GM12892 (cell line): ENCODE measurements at regions not wholly inside any gene's neighbourhood (a gene's known extent, or its start where the extent isn't known, plus 50 kb on each side); places are given as distances from the start of the nearest gene placed in this dataset.

Source experiments
- DNase-seq: peaks from one replicate; pipeline ENCODE4 v3.0.0; 2011; ENCODE audit not compliant: insufficient read length
- FAIRE-seq: peaks from 2 replicates; lab custom pipeline; 2011; peaks lifted over from hg19 to GRCh38; lab: Jason Lieb, UNC
- POLR2A ChIP-seq: IDR thresholded peaks from 2 replicates; pipeline ENCODE4 v1.6.1; 2011; ENCODE audit warnings: low read depth, low read length, control low read depth
- POLR2AphosphoS5 ChIP-seq: IDR thresholded peaks from 2 replicates; pipeline ENCODE4 v1.6.1; 2011; ENCODE audit warnings: low read depth, low read length, control low read depth
- TAF1 ChIP-seq: IDR thresholded peaks from 2 replicates; pipeline ENCODE4 v1.6.1; 2011; ENCODE audit warnings: low read depth, mild to moderate bottlenecking, control low read depth, low read length, borderline replicate concordance

- TF ChIP-seq TAF1 (no peak), POLR2A (no peak), POLR2AphosphoS5 (no peak)
- no peak for FAIRE-seq
- no peak for DNase-seq
These were observed 506.1 kb downstream of the BRD1 start for GRCh38 chr22:49321477-49322055.

DNA sequence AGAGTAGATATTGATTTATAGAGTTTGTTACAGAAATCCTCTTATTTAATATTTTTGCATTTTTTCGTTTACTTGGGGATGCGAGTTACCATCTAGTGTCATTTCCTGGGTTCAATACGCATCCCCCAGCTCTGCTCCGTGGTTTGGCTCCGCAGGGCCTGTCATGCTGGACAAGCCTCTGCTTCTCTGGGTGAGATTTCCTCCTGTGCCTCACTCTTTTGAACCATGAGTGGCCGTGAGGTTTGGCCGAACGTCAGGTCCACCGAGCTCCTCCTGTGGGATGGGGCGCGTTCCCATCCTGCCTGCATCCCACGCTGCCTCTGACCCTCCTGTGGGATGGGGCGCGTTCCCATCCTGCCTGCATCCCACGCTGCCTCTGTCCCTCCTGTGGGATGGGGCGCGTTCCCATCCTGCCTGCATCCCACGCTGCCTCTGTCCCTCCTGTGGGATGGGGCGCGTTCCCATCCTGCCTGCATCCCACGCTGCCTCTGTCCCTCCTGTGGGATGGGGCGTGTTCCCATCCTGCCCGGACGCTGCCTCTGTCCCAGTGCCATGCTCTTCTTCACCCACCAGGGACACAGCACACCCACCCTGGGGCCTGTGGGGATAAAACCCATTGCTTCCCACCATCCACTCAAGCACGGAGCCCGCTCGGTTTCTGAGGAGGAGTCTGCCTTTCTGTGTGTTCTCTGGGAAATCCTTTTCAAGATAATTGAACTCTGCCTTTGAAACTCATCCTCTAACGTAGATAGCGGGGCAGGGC lies 506.8 kb downstream of the BRD1 start:
- DNase-seq, result no peak
- FAIRE-seq, result no peak
- no peak for TF ChIP-seq POLR2A
- no peak for TF ChIP-seq POLR2AphosphoS5
- TF ChIP-seq TAF1, result no peak

- no peak for TF ChIP-seq POLR2AphosphoS5
- TF ChIP-seq POLR2A, result no peak
- no peak for TF ChIP-seq TAF1
- no peak for FAIRE-seq
- DNase-seq, result no peak
These were observed 510.3 kb downstream of the BRD1 start for GRCh38 chr22:49317369-49317768.

- TF ChIP-seq POLR2AphosphoS5 (no peak), TAF1 (no peak), POLR2A (no peak)
- DNase-seq (no peak), FAIRE-seq (no peak)
These were observed 515.1 kb downstream of the BRD1 start for GRCh38 chr22:49312601-49313000.

DNA sequence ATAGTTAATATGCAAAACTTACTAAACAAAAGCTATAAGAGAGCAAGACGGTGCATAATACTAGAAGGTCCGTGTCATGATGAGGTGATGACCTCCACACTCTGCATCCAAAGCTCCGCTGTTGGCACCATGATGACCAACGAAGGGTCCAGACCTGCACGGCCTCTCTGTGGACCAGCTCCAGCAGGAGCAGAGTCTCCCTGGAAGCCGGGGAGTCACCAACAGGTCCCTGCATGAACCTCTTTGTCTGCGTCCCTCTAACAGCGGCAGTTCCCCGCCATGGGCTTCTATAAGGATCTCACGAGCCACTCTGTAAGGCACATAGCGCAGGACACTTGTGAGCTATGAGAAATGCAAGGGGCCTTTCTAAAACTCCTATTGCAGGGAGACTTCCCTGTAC lies 517.3 kb downstream of the BRD1 start:
- DNase-seq (no peak), FAIRE-seq (no peak)
- TF ChIP-seq TAF1, result no peak
- no peak for TF ChIP-seq POLR2A
- TF ChIP-seq POLR2AphosphoS5, result no peak

DNA sequence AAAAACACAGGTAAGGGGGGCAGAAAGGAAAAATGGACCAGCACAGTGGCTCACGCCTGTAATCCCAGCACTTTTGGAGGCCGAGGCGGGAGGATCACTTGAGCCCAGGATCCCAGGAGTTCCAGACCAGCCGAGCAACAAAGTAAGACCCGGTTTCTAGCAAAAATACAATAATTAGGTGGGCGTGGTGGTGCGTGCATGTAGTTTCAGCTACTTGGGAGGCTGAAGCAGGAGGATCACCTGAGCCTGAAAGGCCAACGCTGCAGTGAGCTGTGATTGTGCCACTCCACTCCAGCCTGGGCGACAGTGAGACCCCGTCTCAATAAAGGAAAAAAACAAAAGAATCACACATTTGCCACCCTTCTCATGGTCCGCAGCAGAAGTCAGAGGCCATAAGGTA lies 519.4 kb downstream of the BRD1 start:
- no peak for TF ChIP-seq POLR2A
- FAIRE-seq, result no peak
- no peak for DNase-seq

- TF ChIP-seq POLR2AphosphoS5 (no peak), TAF1 (no peak), POLR2A (no peak)
- no peak for DNase-seq
- no peak for FAIRE-seq
These were observed 519.8 kb downstream of the BRD1 start for GRCh38 chr22:49307870-49308269.

- TF ChIP-seq POLR2AphosphoS5 (no peak), TAF1 (no peak), POLR2A (no peak)
These were observed 520.2 kb downstream of the BRD1 start for GRCh38 chr22:49307481-49307830.

GRCh38 chr22:49306632-49307480 lies 520.8 kb downstream of the BRD1 start:
- no peak for FAIRE-seq
- TF ChIP-seq TAF1, result no peak
- no peak for TF ChIP-seq POLR2A
- TF ChIP-seq POLR2AphosphoS5, result no peak
- no peak for DNase-seq

More at GRCh38 chr22:49307481-49307830, 520.2 kb downstream of the BRD1 start:
- DNase-seq, result no peak
- FAIRE-seq, result no peak

DNA sequence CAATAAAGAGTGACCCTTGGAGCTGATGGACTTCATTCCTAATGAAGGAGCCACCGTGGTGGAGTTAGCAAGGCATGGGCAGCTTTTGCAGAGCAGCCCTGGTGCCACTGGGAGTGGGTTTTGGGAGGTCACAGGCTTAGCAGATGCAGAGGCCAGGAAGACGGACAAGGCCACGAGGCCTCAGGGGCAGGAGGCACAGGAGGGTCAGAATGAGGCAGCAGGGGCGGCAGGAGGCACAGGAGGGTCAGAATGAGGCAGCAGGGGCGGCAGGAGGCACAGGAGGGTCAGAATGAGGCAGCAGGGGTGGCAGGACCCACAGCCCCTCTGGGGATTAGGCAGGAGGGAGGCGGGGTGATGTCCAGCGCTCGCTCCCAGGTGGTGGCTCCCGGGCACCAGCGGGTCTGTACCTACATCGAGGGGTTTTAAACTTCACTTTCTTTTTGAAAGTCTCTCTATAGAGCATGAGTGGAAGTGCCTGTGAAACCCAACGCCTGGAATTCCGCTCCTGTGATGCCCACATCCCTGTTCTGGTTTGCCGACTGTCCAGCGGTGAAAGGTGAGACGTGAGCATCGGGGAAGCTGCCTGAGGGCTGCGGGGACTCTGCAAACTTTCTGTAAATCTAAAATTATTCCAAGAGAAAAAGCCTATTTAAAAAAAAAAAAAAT lies 521.6 kb downstream of the BRD1 start:
- DNase-seq, result no peak
- no peak for TF ChIP-seq TAF1
- FAIRE-seq, result no peak

DNA sequence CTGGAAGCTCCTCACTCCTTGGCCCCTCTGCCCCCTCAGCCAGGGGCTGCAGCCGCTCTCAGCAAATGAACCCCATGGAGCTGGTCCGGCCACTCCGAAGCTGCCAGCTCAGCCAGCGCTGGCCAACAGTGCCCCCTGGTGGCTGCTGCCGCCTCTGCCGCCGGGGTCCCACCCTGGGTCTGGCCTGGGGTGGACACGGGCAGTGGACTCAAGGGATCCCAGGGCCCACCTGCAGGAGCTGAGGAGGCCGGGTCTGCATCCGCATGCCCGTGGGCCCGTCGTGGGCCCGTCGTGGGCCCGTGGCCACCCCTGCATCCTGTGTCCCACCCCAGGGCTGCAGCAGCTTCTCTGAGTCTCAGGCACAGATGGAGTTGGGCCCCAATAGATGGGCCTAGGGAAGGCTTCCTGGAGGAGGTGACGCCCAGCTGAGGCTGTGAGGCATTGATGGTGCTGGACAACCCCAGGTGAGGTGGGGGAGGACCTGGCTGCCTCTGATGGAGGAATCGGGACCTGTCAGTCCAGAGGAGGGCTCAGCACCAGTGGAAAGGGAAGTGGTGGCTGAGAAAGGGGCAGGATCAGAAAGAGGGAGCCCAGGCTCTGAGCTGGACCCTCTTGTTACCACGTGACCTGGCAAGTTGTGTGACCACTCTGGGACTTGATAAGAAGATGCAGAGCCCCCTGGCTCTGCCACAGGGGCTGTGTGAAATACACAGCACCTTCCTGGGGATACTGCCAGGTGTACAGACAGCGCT lies 522.3 kb downstream of the BRD1 start:
- FAIRE-seq (no peak), DNase-seq (peak; percentile 46)
- TF ChIP-seq TAF1 (no peak), POLR2A (no peak), POLR2AphosphoS5 (no peak)
